ENCODE measurements at regions not wholly inside any gene's neighbourhood (a gene's known extent, or its start where the extent isn't known, plus 50 kb on each side); places are given as distances from the start of the nearest gene placed in this dataset.

DNA sequence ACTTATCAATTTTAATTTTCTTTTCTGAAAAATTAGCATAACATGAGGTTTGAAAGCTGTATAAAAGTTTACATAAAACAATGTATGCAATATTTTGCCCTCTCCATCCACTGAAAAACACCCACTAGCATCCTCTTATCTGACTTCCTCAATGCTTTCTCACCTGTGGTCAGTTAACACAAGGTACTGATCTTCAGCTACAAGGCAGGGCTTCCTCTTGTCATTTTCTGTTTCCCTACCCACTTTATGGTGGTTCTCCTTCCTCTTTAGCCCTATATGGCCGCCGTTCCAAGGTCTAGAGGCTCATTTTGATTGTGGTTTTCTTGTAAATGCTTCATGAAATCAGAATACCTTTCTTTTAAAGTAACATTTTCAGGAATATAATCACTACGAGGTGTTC is 618.6 kb upstream of the CPEB2 start:
- no peaks in the 10 kb centered on the region for H3K27me3 Mint-ChIP-seq (ENCODE audit: low read depth)
- Histone ChIP-seq H2BK12ac (ENCODE audit: insufficient read length, low read depth, low read length) (no peak overlapping the region), H3K18ac (ENCODE audit: insufficient read length, low read depth, low read length) (no peak overlapping the region)

More for the DNA sequence above, 618.6 kb upstream of the CPEB2 start:
- H3K4ac ChIP-seq (ENCODE audit: low read depth, low read length), result no peak overlapping the region
- H2BK120ac ChIP-seq (ENCODE audit: low read depth, low read length, poor library complexity, severe bottlenecking), result no peak overlapping the region
- Mint-ChIP-seq H3K27ac (no peak overlapping the region), H3K36me3 (ENCODE audit: insufficient read depth in 1 of 3, low read depth in 3 of 3) (peaks cover 0 to 5% (median 0%) of the 10 kb centered on the region in 3 experiments; a peak in 4 of 7 replicates), H3K4me3 (no peak overlapping the region), H3K4me1 (peaks cover 3 to 5% of the 10 kb centered on the region in 2 experiments; a peak in 1 of 4 replicates), H3K9me3 (peaks cover 2% of the 10 kb centered on the region in 2 experiments; a peak in 4 of 5 replicates)
- H3K79me1 ChIP-seq (ENCODE audit: insufficient read depth, low read depth, low read length, poor library complexity, severe bottlenecking), result no peaks in the 10 kb centered on the region
- no peak for TF ChIP-seq CTCF (conservative IDR thresholded peaks at IDR 0.05)
- no peaks in the 10 kb centered on the region for H3K23me2 ChIP-seq (ENCODE audit: insufficient read length, low read depth, low read length, poor library complexity, severe bottlenecking)
- no peak overlapping the region for H3K27ac ChIP-seq (ENCODE audit: insufficient read length, low read depth, low read length)
- H3K56ac ChIP-seq (ENCODE audit: insufficient read length, low read depth, low read length), result no peak overlapping the region
- H2BK15ac ChIP-seq (ENCODE audit: low read depth, low read length), result no peak overlapping the region
- H4K91ac ChIP-seq (ENCODE audit: insufficient read length, low read depth, low read length), result no peak overlapping the region
- H2BK20ac ChIP-seq (ENCODE audit: low read depth, low read length, poor library complexity, severe bottlenecking), result no peak overlapping the region
- H3K79me2 ChIP-seq (ENCODE audit: insufficient read depth, low read length), result no peaks in the 10 kb centered on the region
- no peak overlapping the region for H2BK5ac ChIP-seq (ENCODE audit: insufficient read length, low read length)
- H3K23ac ChIP-seq (ENCODE audit: insufficient read length, low read depth, low read length), result no peak overlapping the region
- no peaks in the 10 kb centered on the region for H3K9me3 ChIP-seq (ENCODE audit: control insufficient read depth, low read depth, low read length)
- no peak overlapping the region for H4K8ac ChIP-seq (replicated peaks; ENCODE audit: insufficient read length, low read depth, low read length)
- no CpG with 5 or more reads among the region's 3 CpGs for WGBS (ENCODE audit: extremely low coverage, insufficient read length, low lambda C conversion rate)
- no peak overlapping the region for H3T11ph ChIP-seq (ENCODE audit: low read length)
- no peak overlapping the region for H4K5ac ChIP-seq (ENCODE audit: insufficient read length, low read depth, low read length)
- H3K14ac ChIP-seq (ENCODE audit: insufficient read depth, low read length), result no peak overlapping the region
- no peak overlapping the region for H3K4me2 ChIP-seq (ENCODE audit: insufficient read depth, insufficient read length, low read length)
- H3K4me1 ChIP-seq (ENCODE audit: insufficient read depth, low read length), result no peaks in the 10 kb centered on the region
- H2AFZ ChIP-seq (ENCODE audit: low read length), result no peak overlapping the region
- H3K9ac ChIP-seq (ENCODE audit: extremely low read depth, insufficient read length, low read length), result no peak overlapping the region
- H3K27me3 ChIP-seq (ENCODE audit: insufficient read depth, low read length), result no peaks in the 10 kb centered on the region
- H4K20me1 ChIP-seq (ENCODE audit: control insufficient read depth, insufficient read depth, insufficient read length), result no peaks in the 10 kb centered on the region
- H2AK5ac ChIP-seq (ENCODE audit: insufficient read length, low read length), result no peak overlapping the region
- no peak for DNase-seq

Measured in H9 (cell line).